A673 (cell line): ENCODE measurements at regions not wholly inside any gene's neighbourhood (a gene's known extent, or its start where the extent isn't known, plus 50 kb on each side); places are given as distances from the start of the nearest gene placed in this dataset.

ENCODE experiments used
- CTCF ChIP-seq: fragments of 300-800, 200-600 bp; sonication (generic); conservative IDR thresholded peaks from 2 replicates; pipeline ENCODE4 v1.5.1; 2017; ENCODE audit warnings: low read depth, mild to moderate bottlenecking, antibody characterized with exemption, low read length, moderate library complexity, mixed read lengths
- EZH2 ChIP-seq: fragments of 200-600 bp; sonication (generic); IDR thresholded peaks from 2 replicates; pipeline ENCODE4 v1.6.1; 2017; ENCODE audit warnings: borderline replicate concordance, low read depth, mild to moderate bottlenecking, mixed read lengths, antibody characterized with exemption, low read length; ENCODE audit not compliant: poor library complexity, severe bottlenecking

- TF ChIP-seq EZH2 (no peak), CTCF (no peak)
These were observed 58.0 kb upstream of the ZNF804A start for GRCh38 chr2:184540246-184540789.
